HUES48 (cell line): ENCODE measurements at regions not wholly inside any gene's neighbourhood (a gene's known extent, or its start where the extent isn't known, plus 50 kb on each side); places are given as distances from the start of the nearest gene placed in this dataset.

ENCODE experiments used
- H3K27ac ChIP-seq: one replicate; pipeline ENCODE4 v1.7.0; 2013; ENCODE audit warnings: low read depth, low read length, inconsistent platforms
- H3K27me3 ChIP-seq: 2 replicates; pipeline ENCODE4 v1.6.1; 2013; ENCODE audit warnings: mild to moderate bottlenecking, low read length; ENCODE audit not compliant: control insufficient read depth, insufficient read depth
- H3K36me3 ChIP-seq: 2 replicates; pipeline ENCODE4 v1.6.1; 2013; ENCODE audit warnings: low read length; ENCODE audit not compliant: control insufficient read depth, insufficient read depth
- H3K4me1 ChIP-seq: 2 replicates; pipeline ENCODE4 v1.6.1; 2013; ENCODE audit warnings: mild to moderate bottlenecking, low read length; ENCODE audit not compliant: control insufficient read depth, insufficient read depth
- H3K4me3 ChIP-seq: 2 replicates; pipeline ENCODE4 v1.5.1; 2013; ENCODE audit warnings: mild to moderate bottlenecking, low read depth, low read length
- H3K9ac ChIP-seq: 2 replicates; pipeline ENCODE4 v1.6.1; 2013; ENCODE audit warnings: mild to moderate bottlenecking, low read depth, low read length, moderate library complexity
- H3K9me3 ChIP-seq: 2 replicates; pipeline ENCODE4 v1.6.1; 2013; ENCODE audit warnings: low read length; ENCODE audit not compliant: control insufficient read depth, insufficient read depth

DNA sequence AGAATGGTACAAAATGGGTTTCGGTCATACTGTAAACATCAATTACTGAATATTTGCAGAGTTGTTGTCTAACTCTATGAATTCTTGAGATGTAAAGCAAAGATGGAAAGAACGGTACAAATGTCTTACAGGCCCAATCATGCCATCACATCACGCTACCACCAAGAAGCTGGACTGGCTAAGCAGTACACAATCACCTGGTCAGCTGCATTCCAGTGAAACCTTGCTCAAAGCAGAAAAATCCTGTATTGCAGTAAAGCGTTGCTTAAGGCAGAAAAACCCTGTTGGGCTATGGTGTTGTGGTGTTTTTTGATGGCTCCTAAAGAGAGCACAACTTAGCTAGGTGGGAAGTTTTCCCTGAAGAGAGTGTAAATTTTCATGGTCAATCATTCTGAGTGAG lies 112.6 kb upstream of the RASA1 start:
- H3K36me3 ChIP-seq, result no peaks in the 10 kb centered on the region

DNA sequence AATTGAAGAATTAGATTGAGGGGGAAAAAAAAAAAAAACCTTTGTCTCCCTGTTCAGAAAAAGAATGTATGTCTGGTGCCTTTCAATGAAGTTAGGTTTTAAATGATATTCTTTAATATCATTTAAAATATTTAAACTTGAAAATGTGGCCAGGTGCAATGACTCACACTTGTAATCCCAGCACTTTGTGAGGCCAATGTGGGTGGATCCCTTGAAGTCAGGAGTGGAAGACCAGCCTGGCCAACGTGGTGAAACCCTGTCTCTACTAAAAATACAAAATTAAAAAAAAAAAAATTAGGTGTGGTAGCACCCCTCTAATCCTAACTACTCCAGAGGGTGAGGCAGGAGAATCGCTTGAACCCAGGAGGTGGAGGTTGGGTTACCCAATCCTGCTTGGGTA lies 111.1 kb upstream of the RASA1 start:
- Histone ChIP-seq H3K4me1 (no peaks in the 10 kb centered on the region), H3K36me3 (no peaks in the 10 kb centered on the region), H3K27me3 (no peaks in the 10 kb centered on the region), H3K9me3 (no peaks in the 10 kb centered on the region), H3K9ac (no peak overlapping the region), H3K27ac (no peak overlapping the region), H3K4me3 (no peak overlapping the region)

More for the DNA sequence above, 112.6 kb upstream of the RASA1 start:
- no peaks in the 10 kb centered on the region for H3K27me3 ChIP-seq
- no peaks in the 10 kb centered on the region for H3K4me1 ChIP-seq
- no peak overlapping the region for H3K9ac ChIP-seq
- no peak overlapping the region for H3K27ac ChIP-seq
- H3K4me3 ChIP-seq, result no peak overlapping the region
- no peaks in the 10 kb centered on the region for H3K9me3 ChIP-seq

DNA sequence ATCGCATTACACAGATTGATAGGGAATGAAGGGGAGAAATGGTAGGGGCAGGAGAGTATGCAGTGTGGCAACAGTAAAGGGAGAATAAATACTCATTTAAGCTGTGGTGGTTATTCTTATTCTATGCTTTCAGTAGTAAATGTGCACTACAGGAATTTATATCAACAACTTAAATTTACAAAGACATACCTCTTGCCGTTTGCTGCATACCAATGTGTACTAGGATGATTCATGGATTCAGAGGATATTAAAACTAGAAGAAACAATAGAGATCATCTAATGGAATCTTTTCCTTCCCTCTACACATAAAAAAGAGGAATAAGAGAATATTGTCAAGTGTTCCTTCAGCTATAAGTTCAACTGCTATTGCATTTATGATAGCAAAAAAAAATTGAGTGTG lies 103.3 kb upstream of the RASA1 start:
- peaks cover 15% of the 10 kb centered on the region for H3K4me1 ChIP-seq
- no peak overlapping the region for H3K9ac ChIP-seq
- H3K9me3 ChIP-seq, result no peaks in the 10 kb centered on the region
- H3K36me3 ChIP-seq, result no peaks in the 10 kb centered on the region
- H3K27ac ChIP-seq, result no peak overlapping the region
- no peaks in the 10 kb centered on the region for H3K27me3 ChIP-seq
- no peak overlapping the region for H3K4me3 ChIP-seq

DNA sequence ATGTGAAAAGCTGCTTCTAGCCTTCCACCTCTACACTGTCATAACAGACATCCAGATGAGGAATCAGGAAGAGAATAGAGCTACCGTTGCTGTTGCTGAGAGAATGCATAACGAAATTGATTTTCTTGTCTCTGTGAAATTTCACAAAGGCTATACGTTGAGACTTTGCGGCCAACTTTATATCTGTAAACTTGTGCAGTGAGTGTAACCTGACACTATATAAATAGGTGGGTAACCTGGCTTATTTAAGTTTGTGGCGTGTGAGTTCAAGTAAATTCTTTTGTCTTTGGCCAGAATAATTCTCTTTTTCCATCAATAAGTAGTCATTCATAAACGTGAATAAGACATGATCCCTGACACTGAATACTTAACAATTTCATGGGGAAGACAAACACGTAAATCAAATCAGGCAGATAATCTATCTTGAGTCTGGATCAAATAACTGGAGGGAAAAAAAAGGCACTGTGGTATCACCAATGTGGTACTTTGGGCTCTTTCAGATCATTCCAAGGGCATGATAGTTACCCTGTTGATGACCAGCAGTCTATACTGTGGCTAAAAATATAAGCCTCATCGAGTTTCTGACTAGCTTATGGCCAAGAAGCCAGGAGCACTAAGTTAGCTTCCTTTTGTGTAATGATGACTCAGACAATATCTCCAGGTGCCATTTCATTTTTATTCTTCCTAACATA lies 98.2 kb upstream of the RASA1 start:
- Histone ChIP-seq H3K4me3 (no peak overlapping the region), H3K4me1 (peaks cover 2% of the 10 kb centered on the region; the same call in 1 of the 2 replicates), H3K9me3 (no peaks in the 10 kb centered on the region), H3K27me3 (no peaks in the 10 kb centered on the region), H3K9ac (no peak overlapping the region), H3K36me3 (no peaks in the 10 kb centered on the region), H3K27ac (no peak overlapping the region)

DNA sequence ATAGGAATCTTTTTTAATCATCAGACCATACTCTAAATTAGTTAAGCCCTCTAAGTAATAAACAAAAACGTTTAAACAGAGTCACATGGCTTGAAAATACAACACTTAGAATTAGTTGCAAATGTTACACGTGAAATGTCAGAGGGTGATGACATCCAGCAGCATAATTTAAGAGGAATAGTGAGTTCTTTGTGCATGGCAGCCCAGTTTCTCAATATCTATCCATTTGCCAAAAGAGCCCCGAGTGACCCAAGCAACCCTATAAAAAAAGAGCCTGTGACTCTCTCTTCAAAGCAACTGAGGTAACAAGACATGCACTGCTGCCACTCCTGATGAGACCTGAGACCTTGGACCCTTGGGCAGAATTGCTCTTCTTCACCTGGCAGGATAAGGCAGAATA lies 96.9 kb upstream of the RASA1 start:
- H3K4me3 ChIP-seq, result no peak overlapping the region
- no peaks in the 10 kb centered on the region for H3K4me1 ChIP-seq

DNA sequence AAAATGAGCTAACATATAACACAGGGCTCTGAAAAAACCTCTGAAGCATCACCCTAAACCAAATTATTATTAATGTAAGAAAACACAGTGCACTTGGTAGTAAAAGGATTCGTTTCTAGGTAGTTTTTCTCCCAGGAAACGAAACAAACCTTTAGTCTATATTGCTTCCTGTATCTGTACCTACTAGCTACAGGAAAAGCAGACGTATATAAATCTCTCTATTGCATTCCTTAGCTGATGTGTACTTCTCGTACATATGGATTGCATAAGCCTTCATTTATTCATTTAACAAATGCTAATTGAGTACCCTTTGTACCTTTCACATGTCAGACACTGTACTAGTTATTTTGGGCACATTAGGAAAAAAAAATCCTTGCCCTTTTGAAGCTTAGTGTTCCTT lies 85.0 kb upstream of the RASA1 start:
- no peaks in the 10 kb centered on the region for H3K27me3 ChIP-seq
- no peak overlapping the region for H3K27ac ChIP-seq
- H3K9me3 ChIP-seq, result no peaks in the 10 kb centered on the region
- no peaks in the 10 kb centered on the region for H3K4me1 ChIP-seq
- no peak overlapping the region for H3K9ac ChIP-seq
- no peak overlapping the region for H3K4me3 ChIP-seq
- H3K36me3 ChIP-seq, result no peaks in the 10 kb centered on the region

More for the DNA sequence above, 96.9 kb upstream of the RASA1 start:
- Histone ChIP-seq H3K27me3 (no peaks in the 10 kb centered on the region), H3K9me3 (no peaks in the 10 kb centered on the region), H3K9ac (no peak overlapping the region), H3K36me3 (no peaks in the 10 kb centered on the region), H3K27ac (no peak overlapping the region)

DNA sequence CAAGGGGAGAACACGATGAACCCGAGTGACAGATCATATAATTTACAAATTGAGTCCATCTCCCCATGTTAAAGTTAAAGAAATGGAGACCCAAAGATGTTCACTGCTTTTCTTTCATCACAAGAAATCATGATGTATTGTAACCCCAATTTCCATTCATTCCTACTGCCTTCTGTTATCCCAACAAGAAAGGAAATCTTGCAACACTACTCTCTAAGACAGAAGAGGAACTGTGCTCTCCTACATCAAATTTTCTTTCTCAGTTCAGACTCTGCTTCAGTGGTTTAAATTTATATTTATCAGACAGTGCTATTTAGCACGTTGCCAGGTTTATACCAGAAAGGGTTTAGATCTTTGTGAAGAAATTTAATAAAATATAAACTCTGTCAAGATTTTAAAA lies 83.8 kb upstream of the RASA1 start:
- Histone ChIP-seq H3K27ac (no peak overlapping the region), H3K9ac (no peak overlapping the region), H3K27me3 (no peaks in the 10 kb centered on the region), H3K9me3 (no peaks in the 10 kb centered on the region), H3K4me1 (no peaks in the 10 kb centered on the region), H3K36me3 (no peaks in the 10 kb centered on the region), H3K4me3 (no peak overlapping the region)

DNA sequence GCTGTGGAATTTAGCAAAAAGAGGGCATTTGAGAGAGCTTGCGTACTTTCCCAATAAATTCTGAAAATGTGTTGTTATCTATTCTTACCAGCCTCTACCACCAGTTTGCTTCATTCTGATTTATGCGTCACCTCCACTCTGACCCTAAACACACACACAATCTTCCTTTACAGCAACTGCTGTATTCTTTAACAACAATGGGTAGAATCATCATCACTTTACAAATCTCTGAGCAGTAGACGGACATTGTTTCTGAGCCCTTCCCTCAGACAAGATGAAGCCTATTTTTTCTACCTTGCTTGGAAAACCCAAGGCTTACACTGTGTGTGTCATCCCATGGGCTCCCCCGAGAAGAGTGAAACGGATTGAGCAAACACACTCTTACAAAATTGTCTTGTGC lies 83.1 kb upstream of the RASA1 start:
- H3K9me3 ChIP-seq, result no peaks in the 10 kb centered on the region
- H3K9ac ChIP-seq, result no peak overlapping the region
- no peak overlapping the region for H3K27ac ChIP-seq
- H3K4me1 ChIP-seq, result no peaks in the 10 kb centered on the region
- H3K4me3 ChIP-seq, result no peak overlapping the region
- H3K36me3 ChIP-seq, result no peaks in the 10 kb centered on the region
- no peaks in the 10 kb centered on the region for H3K27me3 ChIP-seq

DNA sequence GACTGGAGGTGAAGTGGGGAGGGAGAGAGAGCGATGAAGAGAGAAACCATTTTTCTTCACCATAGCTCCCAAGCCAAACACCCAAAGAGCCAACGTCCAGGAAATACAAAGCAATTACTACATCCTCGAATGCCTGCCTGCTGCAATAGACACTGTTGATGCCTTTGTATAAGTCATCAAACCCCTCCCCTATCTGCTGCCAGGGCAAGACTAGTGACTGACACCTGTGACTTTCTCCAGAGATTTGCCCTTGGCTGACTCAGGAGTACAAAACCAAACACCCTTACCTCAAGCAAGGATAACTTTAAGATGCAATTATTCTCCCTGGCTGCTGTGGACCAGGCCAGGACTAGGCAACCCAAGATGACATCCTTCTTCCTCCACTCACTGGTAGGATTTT lies 81.8 kb upstream of the RASA1 start:
- Histone ChIP-seq H3K9ac (no peak overlapping the region), H3K9me3 (no peaks in the 10 kb centered on the region), H3K27me3 (no peaks in the 10 kb centered on the region), H3K4me1 (no peaks in the 10 kb centered on the region), H3K36me3 (no peaks in the 10 kb centered on the region), H3K27ac (no peak overlapping the region), H3K4me3 (no peak overlapping the region)

DNA sequence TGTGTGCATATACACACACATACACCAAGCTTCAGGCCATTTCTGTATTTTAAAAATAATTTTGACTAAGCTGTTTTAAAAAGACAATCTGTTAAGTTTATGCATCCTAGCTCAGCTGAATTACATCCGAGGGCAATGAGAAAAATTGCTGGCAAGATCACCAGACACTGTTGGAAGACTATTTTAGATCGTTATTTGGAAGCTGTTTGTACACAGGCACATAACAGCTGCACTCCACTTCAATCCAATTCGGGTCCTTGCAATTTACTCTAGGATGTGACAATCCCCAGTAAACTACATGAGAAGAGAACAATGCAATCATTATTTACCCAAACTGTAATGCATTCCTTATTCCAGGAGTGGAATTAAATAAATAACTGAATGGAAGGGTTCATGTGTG lies 79.3 kb upstream of the RASA1 start:
- Histone ChIP-seq H3K4me1 (no peaks in the 10 kb centered on the region), H3K9ac (no peak overlapping the region), H3K9me3 (no peaks in the 10 kb centered on the region), H3K36me3 (no peaks in the 10 kb centered on the region), H3K27me3 (no peaks in the 10 kb centered on the region), H3K4me3 (no peak overlapping the region), H3K27ac (no peak overlapping the region)

DNA sequence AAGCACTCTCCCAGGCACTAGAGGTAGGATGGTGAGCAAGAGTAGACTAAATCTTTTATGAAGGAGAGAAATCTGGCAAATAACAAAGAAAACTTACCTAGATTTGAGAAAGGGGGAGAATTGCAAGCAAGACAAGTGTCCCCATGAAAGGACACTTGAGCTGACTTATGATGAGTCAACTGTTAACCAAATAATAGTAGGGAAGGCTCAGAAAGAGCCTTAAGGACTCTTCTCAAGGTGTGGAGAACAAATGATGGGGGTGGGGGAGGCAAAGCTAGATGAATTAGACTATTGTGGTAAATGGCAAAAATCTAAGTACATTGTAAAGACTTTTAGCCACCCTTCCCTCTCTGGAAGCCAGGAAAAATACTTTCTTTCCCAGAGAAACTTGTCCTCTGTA lies 77.6 kb upstream of the RASA1 start:
- no peak overlapping the region for H3K27ac ChIP-seq
- no peak overlapping the region for H3K9ac ChIP-seq
- H3K4me3 ChIP-seq, result no peak overlapping the region
- H3K27me3 ChIP-seq, result no peaks in the 10 kb centered on the region
- no peaks in the 10 kb centered on the region for H3K4me1 ChIP-seq
- H3K36me3 ChIP-seq, result no peaks in the 10 kb centered on the region
- H3K9me3 ChIP-seq, result no peaks in the 10 kb centered on the region

DNA sequence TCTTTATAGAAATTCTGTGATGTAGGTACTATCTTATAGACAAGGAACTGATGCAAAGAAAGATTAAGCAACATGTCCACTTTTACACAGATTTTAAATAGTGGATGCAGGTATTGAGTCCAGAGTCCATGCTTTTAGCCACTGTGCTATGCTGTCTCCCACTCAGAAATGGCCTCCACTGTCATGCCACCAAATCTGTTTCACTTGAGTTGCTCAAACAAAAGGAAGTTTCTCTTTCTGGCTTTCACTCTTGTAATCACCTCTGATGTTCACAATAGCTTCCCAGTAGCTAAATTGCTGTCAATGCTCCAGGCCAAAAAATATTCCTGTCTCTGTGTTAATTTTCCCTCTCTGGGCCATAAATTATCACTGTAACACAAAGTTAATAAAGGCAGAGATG lies 77.0 kb upstream of the RASA1 start:
- H3K4me1 ChIP-seq, result no peaks in the 10 kb centered on the region
- H3K9me3 ChIP-seq, result no peaks in the 10 kb centered on the region
- no peak overlapping the region for H3K4me3 ChIP-seq
- no peak overlapping the region for H3K27ac ChIP-seq
- H3K36me3 ChIP-seq, result no peaks in the 10 kb centered on the region
- H3K9ac ChIP-seq, result no peak overlapping the region
- no peaks in the 10 kb centered on the region for H3K27me3 ChIP-seq
